Stimulated activated naive B cell treated with anti-CD40 and anti-IgM and Interleukin-4, amounts not matched to agents 10 μg/mL and 1 μg/mL and 100 μg/mL, for 72 hours (primary cell): ENCODE measurements at regions not wholly inside any gene's neighbourhood (a gene's known extent, or its start where the extent isn't known, plus 50 kb on each side); places are given as distances from the start of the nearest gene placed in this dataset.

Source experiments
- ATAC-seq, 2 donors: fragments of 150-1000 bp; cut with Tn5 transposase; replicated peaks; 2 replicates each; pipeline ENCODE4 v1.10.0; 2021; ENCODE audit warnings: moderate library complexity in 1 of 2
- DNase-seq: peaks from one replicate; pipeline ENCODE4 v3.0.0; 2021
- H3K27ac Mint-ChIP-seq: one replicate; pipeline ENCODE4 v1.8.0; 2022; ENCODE audit warnings: mild to moderate bottlenecking, mixed read lengths
- H3K27me3 Mint-ChIP-seq, 2 donors: one replicate each; pipeline ENCODE4 v1.8.0; 2022; ENCODE audit warnings: mixed read lengths in 2 of 2
- H3K36me3 Mint-ChIP-seq, 2 donors: one replicate each; pipeline ENCODE4 v1.8.0; 2022; ENCODE audit warnings: mixed read lengths in 2 of 2, mild to moderate bottlenecking in 1 of 2
- H3K4me1 Mint-ChIP-seq, 2 donors: one replicate each; pipeline ENCODE4 v1.8.0; 2022; ENCODE audit warnings: mixed read lengths in 2 of 2, mild to moderate bottlenecking in 1 of 2
- H3K4me3 Mint-ChIP-seq, 2 donors: one replicate each; pipeline ENCODE4 v1.8.0; 2022; ENCODE audit warnings: mild to moderate bottlenecking in 2 of 2, mixed read lengths in 2 of 2, moderate library complexity in 1 of 2
- H3K9me3 Mint-ChIP-seq, 2 donors: one replicate each; pipeline ENCODE4 v1.8.0; 2022; ENCODE audit warnings: mixed read lengths in 2 of 2, mild to moderate bottlenecking in 1 of 2

DNA sequence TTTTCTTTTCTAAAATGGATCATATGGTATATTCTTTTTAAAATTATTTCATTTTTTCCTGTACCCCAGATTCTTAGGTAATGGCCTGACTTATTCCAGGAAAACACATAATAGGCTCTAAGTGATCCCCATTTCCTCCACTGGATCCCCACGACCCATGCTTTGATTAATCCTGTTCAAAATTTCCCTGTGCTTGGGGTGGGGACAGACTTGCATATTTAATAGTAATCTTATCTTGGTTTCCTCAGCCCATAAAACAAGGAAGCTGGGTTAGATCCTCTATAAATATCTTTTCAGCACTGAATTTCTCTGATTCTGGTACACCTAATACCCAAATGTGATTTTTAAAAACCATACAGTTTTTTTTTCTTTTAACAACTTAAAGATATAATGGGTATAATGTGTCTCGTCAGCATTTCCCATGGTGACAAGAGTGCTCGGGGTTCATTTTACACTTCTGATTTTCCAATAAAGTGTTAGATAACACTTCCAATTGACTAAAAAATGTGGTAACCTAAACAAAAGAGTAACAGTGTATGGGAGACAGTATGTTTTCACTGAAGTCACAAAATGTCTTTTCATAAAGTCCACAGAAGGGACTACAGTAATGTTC, 693.5 kb upstream of the TENM3 start:
- H3K4me1 Mint-ChIP-seq: no peaks in the 10 kb centered on the region
- no peaks in the 10 kb centered on the region for H3K36me3 Mint-ChIP-seq
- DNase-seq (no peak), ATAC-seq (no peak)
- H3K9me3 Mint-ChIP-seq: peaks cover 2 to 3% of the 10 kb centered on the region in 2 donors
- no peak overlapping the region for H3K27ac Mint-ChIP-seq
- H3K4me3 Mint-ChIP-seq: no peak overlapping the region
- H3K27me3 Mint-ChIP-seq: no peaks in the 10 kb centered on the region

DNA sequence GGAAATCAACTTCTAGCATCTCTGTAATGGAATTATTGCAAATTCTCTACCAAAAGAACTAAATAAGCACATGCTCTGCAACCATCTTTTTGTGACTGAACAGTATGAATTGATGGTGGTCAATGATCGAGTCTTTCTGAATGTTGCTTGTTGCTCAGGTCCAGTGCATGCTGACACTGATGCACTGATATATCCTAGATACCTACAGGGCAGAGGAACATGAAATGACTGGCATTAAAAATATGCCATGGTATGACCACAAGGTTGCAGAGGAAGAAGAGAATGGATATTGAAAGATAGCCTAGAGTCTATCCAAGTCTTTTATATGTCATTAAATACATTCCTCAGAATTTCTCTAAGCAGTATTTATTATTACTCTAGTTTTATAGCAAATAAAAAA, 692.8 kb upstream of the TENM3 start:
- Mint-ChIP-seq H3K36me3 (no peaks in the 10 kb centered on the region), H3K4me3 (no peak overlapping the region), H3K27me3 (no peaks in the 10 kb centered on the region), H3K4me1 (no peaks in the 10 kb centered on the region), H3K27ac (no peak overlapping the region), H3K9me3 (peaks cover 2 to 3% of the 10 kb centered on the region in 2 donors)
- no peak for ATAC-seq
- DNase-seq: no peak

DNA sequence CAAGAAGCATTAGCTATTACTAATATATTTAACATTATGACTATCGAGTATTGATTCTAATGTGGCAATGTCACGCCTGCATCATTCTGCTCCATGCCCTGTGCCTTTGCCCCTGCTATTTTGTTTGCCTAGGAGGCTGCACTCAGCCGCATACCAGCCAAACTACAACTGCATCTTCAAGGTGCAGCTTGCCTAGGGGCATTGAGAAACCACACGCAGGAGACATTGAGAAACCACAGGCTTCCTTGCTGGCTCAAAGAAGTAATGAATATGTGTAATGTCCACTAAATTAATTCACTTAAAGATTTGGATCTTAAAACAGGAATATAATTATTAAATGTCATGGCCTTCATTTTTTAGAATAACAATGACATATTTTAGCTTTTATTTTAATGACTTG, 683.6 kb upstream of the TENM3 start:
- DNase-seq (no peak), ATAC-seq (no peak)
- Mint-ChIP-seq H3K9me3 (peaks cover 3 to 8% of the 10 kb centered on the region in 2 donors), H3K4me1 (no peaks in the 10 kb centered on the region), H3K27me3 (no peaks in the 10 kb centered on the region), H3K4me3 (no peak overlapping the region), H3K27ac (no peak overlapping the region), H3K36me3 (no peaks in the 10 kb centered on the region)

DNA sequence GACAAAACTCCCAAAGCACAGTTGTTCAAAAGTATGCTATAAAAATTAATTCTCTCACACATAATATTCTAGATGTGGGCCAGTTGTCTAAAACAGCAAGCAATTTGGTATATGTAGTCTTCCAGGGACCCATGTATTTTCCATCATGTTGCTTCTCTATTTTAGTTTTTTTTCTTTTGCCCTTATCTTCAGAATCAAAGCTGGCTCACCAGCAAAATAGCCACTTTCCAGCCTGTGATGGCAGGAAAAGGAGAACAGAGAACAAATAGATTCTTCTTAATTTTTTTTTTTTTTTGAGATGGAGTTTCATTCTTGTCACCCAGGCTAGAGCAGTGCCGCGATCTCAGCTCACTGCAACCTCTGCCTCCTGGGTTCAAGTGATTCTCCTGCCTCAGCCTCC, 680.8 kb upstream of the TENM3 start:
- Mint-ChIP-seq H3K27me3 (no peaks in the 10 kb centered on the region), H3K36me3 (no peaks in the 10 kb centered on the region), H3K4me3 (no peak overlapping the region), H3K27ac (no peak overlapping the region), H3K4me1 (no peaks in the 10 kb centered on the region), H3K9me3 (peaks cover 3 to 8% of the 10 kb centered on the region in 2 donors)
- ATAC-seq (no peak), DNase-seq (no peak)

DNA sequence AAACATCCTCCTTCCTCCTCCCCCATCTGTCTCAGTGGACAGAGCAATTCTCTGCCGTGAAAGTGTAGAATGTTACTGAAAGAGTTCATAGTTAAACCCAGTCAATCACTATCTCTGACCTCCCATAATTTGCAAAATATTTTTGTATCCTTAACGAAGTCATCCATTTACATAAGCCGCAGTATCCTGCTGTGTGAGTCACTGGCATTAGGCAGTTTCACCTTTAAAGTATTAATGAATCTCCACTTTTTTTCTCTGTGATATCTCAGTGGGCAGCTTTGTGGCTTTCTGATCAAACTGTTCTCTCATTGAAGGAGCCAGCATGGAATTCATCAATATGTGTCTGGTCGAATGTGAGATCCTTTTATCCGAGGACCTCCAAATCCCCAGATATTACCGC, 678.6 kb upstream of the TENM3 start:
- no peak for ATAC-seq
- no peak overlapping the region for H3K4me3 Mint-ChIP-seq
- no peak overlapping the region for H3K27ac Mint-ChIP-seq

DNA sequence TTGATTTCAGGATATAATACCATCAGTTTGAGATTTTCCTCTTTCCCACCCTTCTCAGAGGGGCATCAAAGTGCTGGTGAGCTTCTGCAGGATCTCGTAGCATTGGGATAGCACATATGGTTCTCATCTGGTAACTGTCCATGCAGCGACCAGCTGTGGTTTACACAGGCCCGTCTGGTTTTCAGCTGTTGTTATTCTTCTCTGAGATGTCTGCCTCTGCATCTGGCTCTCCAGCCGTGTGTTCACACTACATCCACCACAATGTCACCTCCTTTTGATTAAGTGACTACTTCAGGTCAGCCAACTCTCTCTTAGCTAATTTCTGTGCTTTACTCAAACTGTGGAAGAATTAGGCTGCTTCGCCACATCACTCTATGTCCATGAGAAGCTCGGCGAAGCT, 676.7 kb upstream of the TENM3 start:
- H3K9me3 Mint-ChIP-seq: no peaks in the 10 kb centered on the region

More for the DNA sequence above, 678.6 kb upstream of the TENM3 start:
- peaks cover 3 to 8% of the 10 kb centered on the region in 2 donors for H3K9me3 Mint-ChIP-seq
- H3K4me1 Mint-ChIP-seq: no peaks in the 10 kb centered on the region
- DNase-seq: no peak
- no peaks in the 10 kb centered on the region for H3K36me3 Mint-ChIP-seq
- no peaks in the 10 kb centered on the region for H3K27me3 Mint-ChIP-seq

DNA sequence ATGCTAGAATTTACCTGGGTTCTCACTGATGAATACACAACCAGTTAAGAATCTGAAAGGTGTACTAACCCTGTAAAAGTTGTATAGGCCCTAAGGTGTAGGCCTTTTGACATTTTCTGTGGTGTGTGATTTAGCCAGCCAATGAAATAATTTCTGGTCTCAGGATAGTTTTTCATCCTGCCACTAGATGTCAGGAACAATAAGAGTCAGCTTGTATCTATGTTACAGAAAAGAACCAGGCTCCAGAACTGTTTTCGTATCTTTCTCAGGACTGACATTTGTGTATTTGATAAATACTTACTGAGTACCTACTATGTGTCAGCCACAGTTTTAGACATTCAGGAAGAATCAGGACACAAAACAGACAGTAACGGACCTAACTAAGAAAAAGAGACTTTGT, 673.6 kb upstream of the TENM3 start:
- ATAC-seq (no peak), DNase-seq (no peak)

More for the DNA sequence above, 676.7 kb upstream of the TENM3 start:
- Mint-ChIP-seq H3K4me3 (no peak overlapping the region), H3K36me3 (no peaks in the 10 kb centered on the region), H3K27ac (no peak overlapping the region), H3K27me3 (no peaks in the 10 kb centered on the region), H3K4me1 (no peaks in the 10 kb centered on the region)
- DNase-seq (no peak), ATAC-seq (no peak)

DNA sequence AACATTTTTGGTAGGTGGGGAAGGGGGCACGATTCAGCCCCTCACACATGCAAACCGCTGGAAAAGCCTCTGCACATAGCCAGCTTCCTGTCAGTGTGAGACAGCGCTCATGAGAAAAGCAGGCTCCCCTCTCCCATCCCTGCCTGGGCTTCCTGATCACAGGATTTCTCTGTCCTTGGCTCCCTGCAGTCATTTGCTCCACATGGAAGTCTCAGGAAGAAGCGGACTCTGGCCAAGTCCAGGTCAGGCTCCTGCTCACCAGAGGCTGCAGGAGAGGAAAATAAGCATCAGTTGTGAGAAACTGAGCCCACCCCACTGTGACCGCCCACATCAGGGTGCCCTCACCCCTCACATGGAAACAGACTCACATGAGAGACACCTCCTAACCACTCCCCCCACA, 664.3 kb upstream of the TENM3 start:
- Mint-ChIP-seq H3K4me1 (no peaks in the 10 kb centered on the region), H3K4me3 (no peak overlapping the region), H3K27ac (no peak overlapping the region), H3K36me3 (no peaks in the 10 kb centered on the region), H3K9me3 (peaks cover 3 to 5% of the 10 kb centered on the region in 2 donors), H3K27me3 (no peaks in the 10 kb centered on the region)
- ATAC-seq: no peak
- no peak for DNase-seq

More for the DNA sequence above, 673.6 kb upstream of the TENM3 start:
- H3K36me3 Mint-ChIP-seq: no peaks in the 10 kb centered on the region
- no peak overlapping the region for H3K4me3 Mint-ChIP-seq
- no peak overlapping the region for H3K27ac Mint-ChIP-seq
- no peaks in the 10 kb centered on the region for H3K4me1 Mint-ChIP-seq
- H3K9me3 Mint-ChIP-seq: no peaks in the 10 kb centered on the region
- H3K27me3 Mint-ChIP-seq: no peaks in the 10 kb centered on the region

DNA sequence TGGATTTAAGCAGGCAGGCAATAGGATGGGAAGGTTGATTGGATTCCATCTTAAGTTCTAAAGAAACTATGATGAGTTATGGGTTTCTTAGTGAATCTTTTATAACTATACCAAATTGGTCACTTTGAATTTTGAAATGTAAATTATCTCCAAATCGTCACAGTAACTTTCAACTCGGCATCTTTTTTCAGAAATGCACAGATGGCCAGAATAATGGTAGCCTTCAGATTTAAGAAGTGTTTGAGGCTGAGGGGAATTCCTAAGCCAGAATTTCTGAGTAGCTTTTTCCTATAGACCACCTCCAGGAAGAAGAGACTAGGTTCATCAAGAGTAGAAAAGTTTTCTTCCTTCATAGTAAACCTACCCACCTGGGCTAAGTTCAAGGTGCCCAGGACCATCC, 663.7 kb upstream of the TENM3 start:
- H3K36me3 Mint-ChIP-seq: no peaks in the 10 kb centered on the region
- peaks cover 3 to 5% of the 10 kb centered on the region in 2 donors for H3K9me3 Mint-ChIP-seq
- DNase-seq (no peak), ATAC-seq (no peak)
- no peaks in the 10 kb centered on the region for H3K27me3 Mint-ChIP-seq
- no peaks in the 10 kb centered on the region for H3K4me1 Mint-ChIP-seq
- H3K4me3 Mint-ChIP-seq: no peak overlapping the region
- no peak overlapping the region for H3K27ac Mint-ChIP-seq

DNA sequence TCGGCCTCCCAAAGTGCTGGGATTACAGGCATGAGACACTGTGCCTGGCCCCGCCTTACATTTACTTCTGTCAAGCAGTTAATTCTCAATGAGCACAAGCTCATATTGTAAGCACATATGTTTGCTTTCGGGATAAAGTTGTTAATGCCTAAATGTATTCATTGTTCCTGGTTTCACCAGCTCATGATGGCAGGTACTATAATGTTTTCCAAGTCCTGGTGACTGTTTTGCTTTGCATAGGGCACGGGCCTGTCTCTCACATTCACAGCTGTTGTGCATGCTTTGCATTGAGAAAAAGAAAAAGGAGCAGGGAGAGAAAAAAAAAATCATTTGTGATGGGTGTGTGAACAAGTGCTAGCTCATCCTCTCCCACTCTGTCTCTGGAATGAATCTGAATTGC, 661.2 kb upstream of the TENM3 start:
- Mint-ChIP-seq H3K9me3 (peaks cover 3 to 5% of the 10 kb centered on the region in 2 donors), H3K27me3 (no peaks in the 10 kb centered on the region), H3K4me1 (no peaks in the 10 kb centered on the region), H3K27ac (no peak overlapping the region), H3K36me3 (no peaks in the 10 kb centered on the region), H3K4me3 (no peak overlapping the region)
- ATAC-seq (no peak), DNase-seq (no peak)

DNA sequence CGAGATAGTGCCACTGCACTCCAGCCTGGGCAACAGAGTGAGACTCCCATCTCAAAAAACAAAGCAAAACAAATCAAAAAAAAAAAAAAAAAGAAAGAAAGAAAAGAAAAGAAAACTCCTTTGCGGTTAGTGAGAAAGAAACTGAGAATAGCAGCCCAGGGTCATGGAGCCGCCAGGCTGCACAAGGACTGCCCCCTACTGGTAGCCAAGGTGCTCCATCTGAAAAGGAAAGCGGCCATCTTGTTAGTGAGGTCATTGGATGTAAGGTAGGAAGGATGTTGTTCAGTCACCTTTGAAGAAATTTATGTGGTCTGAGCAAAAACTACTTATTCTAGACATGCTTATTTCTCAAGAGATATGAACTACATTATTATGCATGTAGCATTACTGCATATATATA, 660.6 kb upstream of the TENM3 start:
- no peaks in the 10 kb centered on the region for H3K4me1 Mint-ChIP-seq
- no peak for ATAC-seq

DNA sequence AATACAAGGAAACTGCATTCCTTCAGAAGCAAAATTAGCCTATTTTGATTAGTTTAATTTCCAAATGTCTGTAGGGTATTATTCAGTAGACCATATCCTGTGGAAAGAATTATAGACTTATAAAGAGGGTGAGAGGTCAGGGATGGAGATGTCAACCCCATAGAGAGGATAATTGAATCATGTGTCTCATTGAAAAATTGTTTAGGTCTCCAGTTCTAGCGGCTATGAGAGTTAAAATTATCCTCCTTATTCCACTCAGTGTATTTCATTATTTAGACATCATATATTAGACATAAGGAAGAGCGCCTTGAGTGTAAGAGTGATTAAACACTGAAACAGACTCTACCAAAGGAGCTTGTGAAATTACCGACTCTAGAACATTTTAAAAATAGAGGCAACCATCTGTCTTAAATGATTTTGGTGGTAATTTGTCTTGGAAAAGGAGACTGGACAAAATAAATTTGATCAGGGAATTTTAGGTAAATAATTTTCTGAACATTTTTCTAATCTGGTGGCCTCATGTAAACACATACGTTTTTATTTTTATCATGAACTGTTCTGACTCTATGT, 654.4 kb upstream of the TENM3 start:
- no peaks in the 10 kb centered on the region for H3K4me1 Mint-ChIP-seq
- no peaks in the 10 kb centered on the region for H3K36me3 Mint-ChIP-seq
- no peak for DNase-seq
- H3K9me3 Mint-ChIP-seq: no peaks in the 10 kb centered on the region
- H3K27ac Mint-ChIP-seq: no peak overlapping the region
- ATAC-seq: no peak
- no peaks in the 10 kb centered on the region for H3K27me3 Mint-ChIP-seq
- no peak overlapping the region for H3K4me3 Mint-ChIP-seq

More for the DNA sequence above, 660.6 kb upstream of the TENM3 start:
- H3K27ac Mint-ChIP-seq: no peak overlapping the region
- no peak for DNase-seq
- H3K9me3 Mint-ChIP-seq: peaks cover 3 to 5% of the 10 kb centered on the region in 2 donors
- H3K27me3 Mint-ChIP-seq: no peaks in the 10 kb centered on the region
- H3K4me3 Mint-ChIP-seq: no peak overlapping the region
- H3K36me3 Mint-ChIP-seq: no peaks in the 10 kb centered on the region

DNA sequence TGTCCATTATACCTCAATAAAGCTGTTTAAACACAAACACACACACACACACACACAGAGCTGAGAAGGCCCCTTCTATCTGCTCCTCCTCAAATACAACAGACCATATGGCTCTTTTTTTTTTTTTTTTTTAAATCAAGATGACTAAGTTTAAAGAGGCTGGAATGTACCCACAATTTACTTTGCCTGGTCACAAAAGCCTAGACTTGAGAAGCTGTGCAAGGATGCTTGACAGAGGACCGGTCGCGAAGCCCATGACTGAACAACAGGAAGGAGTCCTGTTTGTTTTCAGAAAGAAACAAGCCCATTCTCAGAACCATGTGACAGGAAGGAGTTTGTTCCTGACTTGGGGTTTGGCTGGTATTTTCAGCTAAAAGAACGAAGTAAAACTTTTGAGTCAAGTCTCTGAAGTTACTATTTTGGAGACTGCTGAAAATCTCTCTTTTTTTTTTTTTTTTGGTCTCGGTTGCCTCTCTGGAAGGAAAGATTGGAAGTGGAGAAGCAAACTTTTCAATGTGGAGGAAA, 650.9 kb upstream of the TENM3 start:
- H3K27me3 Mint-ChIP-seq: no peaks in the 10 kb centered on the region
- no peak overlapping the region for H3K4me3 Mint-ChIP-seq
- no peak for DNase-seq
- ATAC-seq: no peak
- no peak overlapping the region for H3K27ac Mint-ChIP-seq
- peaks cover 7% of the 10 kb centered on the region in 2 donors for H3K9me3 Mint-ChIP-seq
- H3K36me3 Mint-ChIP-seq: no peaks in the 10 kb centered on the region
- H3K4me1 Mint-ChIP-seq: no peaks in the 10 kb centered on the region

DNA sequence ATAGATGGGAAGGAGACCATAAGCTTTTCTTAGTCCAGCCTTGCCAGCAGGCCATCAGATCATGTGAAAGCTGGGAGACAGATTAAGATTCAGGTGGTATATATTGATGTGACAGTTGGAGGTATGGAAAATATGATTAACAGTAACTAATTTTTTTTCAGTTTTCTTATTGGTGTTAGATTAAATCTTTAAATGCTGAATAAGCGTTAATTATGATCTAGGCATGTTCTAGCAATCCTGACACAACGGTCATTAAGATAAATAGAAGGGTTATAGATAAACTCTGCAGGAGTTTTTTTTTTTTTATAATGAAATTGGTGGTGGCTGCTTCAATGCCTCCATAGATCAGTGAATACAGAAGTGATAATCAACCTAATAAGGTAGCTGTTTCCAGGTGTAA, 649.5 kb upstream of the TENM3 start:
- Mint-ChIP-seq H3K9me3 (peaks cover 7% of the 10 kb centered on the region in 2 donors), H3K4me3 (no peak overlapping the region), H3K27ac (no peak overlapping the region), H3K27me3 (no peaks in the 10 kb centered on the region), H3K4me1 (no peaks in the 10 kb centered on the region), H3K36me3 (no peaks in the 10 kb centered on the region)
- DNase-seq (no peak), ATAC-seq (no peak)

DNA sequence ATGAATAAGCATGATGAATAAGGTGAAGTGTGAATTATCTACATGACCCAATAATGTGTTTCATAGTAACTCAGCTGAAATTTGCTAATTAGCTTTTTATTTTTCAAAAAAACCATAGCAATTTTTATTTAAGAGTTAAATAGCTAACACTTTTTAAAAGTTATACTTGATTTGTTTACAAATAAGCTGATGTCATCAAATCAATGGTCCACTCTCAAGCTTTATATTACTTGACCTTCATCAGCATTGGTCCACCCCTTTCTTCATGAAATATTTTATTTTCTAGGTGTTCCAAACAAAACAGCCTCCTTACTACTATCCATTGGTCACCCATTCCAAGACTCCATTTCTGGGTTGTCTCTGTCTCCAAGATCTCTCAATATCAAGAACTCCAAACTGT, 649.0 kb upstream of the TENM3 start:
- no peak overlapping the region for H3K4me3 Mint-ChIP-seq

More for the DNA sequence above, 649.0 kb upstream of the TENM3 start:
- ATAC-seq (no peak), DNase-seq (no peak)
- H3K27me3 Mint-ChIP-seq: no peaks in the 10 kb centered on the region
- H3K36me3 Mint-ChIP-seq: no peaks in the 10 kb centered on the region
- H3K9me3 Mint-ChIP-seq: peaks cover 7% of the 10 kb centered on the region in 2 donors
- H3K4me1 Mint-ChIP-seq: no peaks in the 10 kb centered on the region
- no peak overlapping the region for H3K27ac Mint-ChIP-seq
